Prostate gland (tissue), 2 donors: ENCODE measurements at regions not wholly inside any gene's neighbourhood (a gene's known extent, or its start where the extent isn't known, plus 50 kb on each side); places are given as distances from the start of the nearest gene placed in this dataset.

Source experiments
- DNase-seq: peaks from one replicate; pipeline ENCODE4 v3.0.0-alpha.2; 2019; ENCODE audit warnings: low spot score
- H3K27ac ChIP-seq, 2 donors: fragments of 200-600 bp; sonication (generic); 2 replicates each; pipeline ENCODE4 v1.5.1; 2017 to 2019
- H3K27me3 ChIP-seq: fragments of 200-600 bp; sonication (generic); replicated peaks from 2 replicates; pipeline ENCODE4 v1.5.1; 2019; ENCODE audit not compliant: insufficient read depth
- H3K36me3 ChIP-seq, 2 donors: fragments of 200-600 bp; sonication (generic); 1 replicate in 1 of 2; 2 replicates in 1 of 2; pipeline versions ENCODE4 v1.5.1 to v1.8.1; 2017 to 2019
- H3K4me1 ChIP-seq: fragments of 200-600 bp; sonication (generic); replicated peaks from 2 replicates; pipeline ENCODE4 v1.5.1; 2019
- H3K4me3 ChIP-seq, 2 donors: fragments of 200-600 bp; sonication (generic); 2 replicates each; pipeline ENCODE4 v1.5.1; 2017 to 2019
- H3K9me3 ChIP-seq: fragments of 200-600 bp; sonication (generic); 2 replicates; pipeline ENCODE4 v1.5.1; 2017
- CTCF ChIP-seq, 4 experiments: fragments of 200-600 bp in 2 of 4; fragments of 450-650 bp in 2 of 4; sonication (generic) in 2 of 4; IDR thresholded peaks; 1 replicate in 3 of 4; 2 replicates in 1 of 4; pipeline ENCODE4 v1.5.1; 2016 to 2019; ENCODE audit warnings: antibody characterized with exemption in 4 of 4, mild to moderate bottlenecking in 2 of 4, moderate library complexity in 2 of 4
- POLR2A ChIP-seq: fragments of 450-650 bp; IDR thresholded peaks from one replicate; pipeline ENCODE4 v1.6.1; 2016; ENCODE audit warnings: antibody characterized with exemption, mild to moderate bottlenecking
- POLR2AphosphoS5 ChIP-seq: sonication (generic); formaldehyde crosslinking; IDR thresholded peaks from one replicate; pipeline ENCODE4 v1.6.1; 2017; ENCODE audit warnings: antibody characterized with exemption
- WGBS: methylation state at CpG from one replicate; pipeline ENCODE4 v1.1.5; 2018; 5-methylcytosine and 5-hydroxymethylcytosine counted together
- intact Hi-C: fragments of 100-400 bp; cut with DNase I; formaldehyde crosslinking; loops from one replicate; pipeline ENCODE4 v1.14.2; 2022

GRCh38 chr17:36696805-36697204 is 95.4 kb downstream of the MRM1 start:
- Histone ChIP-seq H3K27me3 (no peaks in the 10 kb centered on the region), H3K4me3 (no peak overlapping the region), H3K27ac (no peak overlapping the region), H3K4me1 (no peaks in the 10 kb centered on the region), H3K36me3 (no peaks in the 10 kb centered on the region), H3K9me3 (no peaks in the 10 kb centered on the region)
- no peak for DNase-seq
- TF ChIP-seq POLR2A, result no peak
- TF ChIP-seq CTCF (IDR thresholded peaks at IDR 0.05), result no peak
- TF ChIP-seq POLR2AphosphoS5, result no peak
- intact Hi-C loops, result no loop called here
- WGBS, result 23% methylated on average over 1 of the region's 1 CpG

- Histone ChIP-seq H3K27ac (no peak overlapping the region), H3K4me3 (no peak overlapping the region), H3K4me1 (no peaks in the 10 kb centered on the region), H3K27me3 (no peaks in the 10 kb centered on the region), H3K9me3 (no peaks in the 10 kb centered on the region), H3K36me3 (no peaks in the 10 kb centered on the region)
- intact Hi-C loops, result no loop called here
- 33% methylated on average over 16 of the region's 16 CpGs for WGBS
- DNase-seq, result no peak
- TF ChIP-seq CTCF (IDR thresholded peaks at IDR 0.05) (no peak), POLR2A (no peak), POLR2AphosphoS5 (no peak)
Measured at GRCh38 chr17:36697903-36698530, 96.6 kb downstream of the MRM1 start.

- Histone ChIP-seq H3K9me3 (no peaks in the 10 kb centered on the region), H3K27ac (no peak overlapping the region), H3K36me3 (no peaks in the 10 kb centered on the region), H3K4me3 (no peak overlapping the region), H3K27me3 (no peaks in the 10 kb centered on the region), H3K4me1 (no peaks in the 10 kb centered on the region)
- DNase-seq, result no peak
- intact Hi-C loops, result no loop called here
- TF ChIP-seq POLR2A (no peak), POLR2AphosphoS5 (no peak), CTCF (IDR thresholded peaks at IDR 0.05) (no peak)
- WGBS, result 80% methylated on average over 13 of the region's 13 CpGs
Measured at GRCh38 chr17:36701429-36702099, 100.2 kb downstream of the MRM1 start.

GRCh38 chr17:36702636-36703035 is 101.3 kb downstream of the MRM1 start:
- TF ChIP-seq POLR2AphosphoS5 (no peak), CTCF (IDR thresholded peaks at IDR 0.05) (no peak), POLR2A (no peak)
- Histone ChIP-seq H3K4me1 (no peaks in the 10 kb centered on the region), H3K9me3 (no peaks in the 10 kb centered on the region), H3K27me3 (no peaks in the 10 kb centered on the region), H3K4me3 (no peak overlapping the region), H3K27ac (no peak overlapping the region), H3K36me3 (no peaks in the 10 kb centered on the region)
- intact Hi-C loops, result no loop called here
- no peak for DNase-seq
- 33% methylated on average over 1 of the region's 1 CpG for WGBS

- Histone ChIP-seq H3K27me3 (no peaks in the 10 kb centered on the region), H3K4me1 (no peaks in the 10 kb centered on the region), H3K27ac (no peak overlapping the region), H3K4me3 (no peak overlapping the region), H3K36me3 (no peaks in the 10 kb centered on the region), H3K9me3 (no peaks in the 10 kb centered on the region)
- WGBS, result under 1% methylated on average over 18 of the region's 36 CpGs
- TF ChIP-seq CTCF (IDR thresholded peaks at IDR 0.05) (no peak), POLR2A (no peak), POLR2AphosphoS5 (peak; percentile 48)
- intact Hi-C loops, result no loop called here
- peak; percentile 33 for DNase-seq
Measured at GRCh38 chr17:36703860-36704266, 102.5 kb downstream of the MRM1 start.
